Fibroblast of skin of scalp (primary cell): ENCODE measurements at regions not wholly inside any gene's neighbourhood (a gene's known extent, or its start where the extent isn't known, plus 50 kb on each side); places are given as distances from the start of the nearest gene placed in this dataset.

Source experiments
- DNase-seq: peaks from one replicate; pipeline ENCODE4 v3.0.0-alpha.2; 2013

- no peak for DNase-seq
Measured at GRCh38 chr2:106981491-106981890, 95.5 kb upstream of the ST6GAL2 start.

- DNase-seq = peak; percentile 92
Measured at GRCh38 chr2:106982350-106982749, 96.4 kb upstream of the ST6GAL2 start.

- DNase-seq = peak; percentile 74
Measured at GRCh38 chr2:106983305-106983704, 97.3 kb upstream of the ST6GAL2 start.

DNA sequence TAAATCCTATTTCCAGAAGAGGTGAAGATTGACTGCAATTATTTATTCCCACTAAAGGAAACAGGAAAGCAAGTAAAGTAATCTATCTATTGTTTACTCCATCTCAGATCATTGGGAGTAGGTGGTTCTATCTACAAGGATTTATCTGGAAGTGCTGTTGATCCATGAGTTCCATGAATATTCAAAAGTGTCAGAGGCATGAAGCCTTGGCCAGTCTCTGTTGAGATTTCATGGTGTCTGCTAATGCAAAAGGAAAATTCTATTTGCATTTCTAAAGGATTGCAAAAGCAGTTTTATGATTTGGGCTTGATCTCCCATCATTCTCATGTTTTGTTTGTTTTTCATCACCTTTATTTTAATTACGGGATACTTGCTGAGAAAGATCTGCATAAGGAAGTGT lies 102.4 kb upstream of the ST6GAL2 start:
- DNase-seq = no peak

DNA sequence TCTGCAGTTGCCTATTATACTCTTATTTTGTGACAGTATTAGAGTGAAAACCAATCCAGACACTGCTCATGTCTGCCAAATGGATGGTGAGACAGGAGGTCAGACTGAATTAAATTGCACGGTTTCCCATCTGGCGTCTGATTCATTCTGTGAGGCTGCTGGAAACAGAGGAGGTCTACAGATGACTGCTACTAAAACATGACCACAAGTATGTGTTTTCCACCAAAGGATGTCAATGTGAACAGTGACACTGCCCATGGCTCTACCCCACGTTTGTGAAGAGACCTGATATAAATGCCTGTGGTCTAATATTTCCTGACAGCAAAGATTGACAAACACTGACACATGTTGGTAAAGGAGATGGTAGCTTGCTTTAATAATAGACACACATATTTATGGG lies 104.3 kb upstream of the ST6GAL2 start:
- peak; percentile 97 for DNase-seq

DNA sequence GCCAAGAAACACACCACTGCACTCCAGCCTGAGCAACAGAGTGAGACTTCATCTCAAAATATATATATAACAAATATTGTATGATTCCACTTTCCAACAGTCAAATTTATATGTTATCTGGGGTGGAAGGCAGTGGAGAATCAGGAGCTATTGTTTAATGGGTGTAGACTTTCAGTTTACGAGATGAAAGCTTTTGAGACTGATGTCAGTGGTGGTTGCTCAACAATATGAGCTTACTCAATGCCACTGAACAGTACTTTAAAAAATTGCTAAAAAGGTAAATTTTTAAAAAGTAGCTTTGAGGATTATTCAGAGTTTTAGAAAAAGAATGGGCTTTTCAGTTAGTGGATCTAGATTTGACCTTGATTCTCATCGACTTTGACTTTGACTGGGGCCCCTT lies 105.9 kb upstream of the ST6GAL2 start:
- no peak for DNase-seq

DNA sequence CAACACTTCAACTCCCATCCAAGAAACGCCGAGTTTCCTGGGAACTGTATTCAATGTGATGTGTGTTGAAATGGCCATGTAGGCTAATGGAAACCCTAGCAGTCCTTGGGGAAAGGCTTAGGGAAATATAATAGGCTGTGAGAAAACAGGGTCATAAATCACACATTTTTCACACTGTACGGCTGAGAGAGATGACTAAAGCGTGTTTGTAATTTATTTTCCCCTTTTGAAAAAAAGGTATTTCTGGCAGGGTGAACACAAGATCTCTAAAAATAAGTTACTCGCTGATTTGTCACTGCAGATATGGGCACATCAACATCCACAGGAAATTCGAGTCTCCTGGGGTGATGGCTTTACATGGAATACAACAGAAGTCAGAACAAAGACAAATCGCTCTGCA lies 109.6 kb upstream of the ST6GAL2 start:
- peak; percentile 88 for DNase-seq

GRCh38 chr2:106996171-106996769 lies 110.3 kb upstream of the ST6GAL2 start:
- DNase-seq = no peak

DNA sequence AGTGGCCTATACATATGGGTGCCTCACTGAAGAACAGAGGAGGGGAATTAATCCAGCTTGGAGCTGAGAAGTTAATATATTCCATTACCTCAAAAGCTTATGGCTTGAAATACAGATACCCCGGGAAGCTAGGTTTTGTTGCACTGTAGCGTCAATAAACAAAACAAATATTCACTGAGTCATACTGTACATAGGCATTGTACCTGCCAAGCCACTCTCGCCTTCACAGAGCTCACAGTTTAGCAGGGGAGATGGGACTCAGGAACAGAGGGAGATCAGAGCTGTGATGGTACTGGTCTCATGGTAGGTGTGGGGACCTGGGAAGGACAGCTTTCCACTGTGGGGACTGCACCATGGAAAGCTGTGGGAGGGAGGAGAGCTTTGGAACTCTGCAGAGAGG lies 111.2 kb upstream of the ST6GAL2 start:
- no peak for DNase-seq

DNA sequence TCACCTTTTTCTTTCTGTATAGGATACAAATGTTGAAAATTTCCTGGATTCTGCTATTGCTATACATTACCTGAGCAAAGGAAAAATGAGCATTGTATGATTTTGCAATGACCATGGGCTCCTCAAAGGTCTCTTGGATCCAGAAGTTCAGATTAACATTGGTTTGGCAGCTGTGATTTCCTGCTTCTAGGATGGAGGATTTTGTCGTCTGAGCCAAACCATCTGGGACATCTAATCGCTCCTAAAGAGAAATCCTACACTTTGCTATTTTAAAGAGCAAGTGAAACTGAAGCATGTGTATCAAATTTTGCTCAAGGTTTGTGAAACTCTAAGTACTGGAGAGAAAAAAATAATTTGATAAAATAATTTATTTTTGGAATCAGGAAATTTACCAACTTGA lies 115.1 kb upstream of the ST6GAL2 start:
- DNase-seq = peak; percentile 25

GRCh38 chr2:107001551-107001950 lies 115.6 kb upstream of the ST6GAL2 start:
- DNase-seq = no peak

GRCh38 chr2:107001964-107002696 lies 116.2 kb upstream of the ST6GAL2 start:
- DNase-seq = peak; percentile 89

DNA sequence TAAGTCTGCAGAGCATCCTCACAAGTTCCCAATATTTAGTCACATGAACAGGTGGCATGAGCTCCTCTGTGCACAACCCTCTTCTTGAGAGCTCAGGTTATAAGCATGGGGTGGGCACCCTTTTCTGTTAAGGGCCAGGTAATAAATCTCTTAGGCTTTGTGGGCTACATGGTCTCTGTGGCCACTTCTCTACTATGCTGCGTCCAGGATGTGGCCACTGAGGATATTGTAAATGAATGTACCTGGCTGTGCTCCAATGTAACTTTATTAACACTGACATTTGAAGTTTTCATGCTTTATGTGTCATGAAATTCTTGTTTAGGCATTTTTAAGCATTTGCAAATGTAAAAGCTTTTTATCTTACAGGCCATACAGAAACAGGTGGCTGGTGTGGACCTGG lies 116.8 kb upstream of the ST6GAL2 start:
- peak; percentile 41 for DNase-seq

- DNase-seq = no peak
Measured at GRCh38 chr2:107005853-107006252, 119.9 kb upstream of the ST6GAL2 start.

DNA sequence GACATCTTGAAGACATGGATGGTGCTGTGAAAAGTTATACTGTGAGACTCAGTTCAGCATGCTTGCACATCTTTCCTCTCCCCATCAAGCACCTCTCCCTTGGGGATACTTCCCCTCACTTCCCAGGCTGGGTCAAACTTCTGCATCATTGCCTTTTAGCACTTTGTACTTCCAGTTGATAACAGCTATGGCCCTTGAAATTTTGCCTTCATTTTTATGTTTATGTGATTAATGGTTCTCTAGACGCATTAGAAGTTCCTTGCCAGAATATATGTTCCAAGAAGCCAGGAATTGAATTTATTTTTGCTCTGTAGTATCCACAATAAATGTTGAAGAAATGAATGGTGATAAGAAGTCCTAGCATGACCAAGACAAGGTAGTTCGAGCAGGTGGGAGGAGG lies 120.9 kb upstream of the ST6GAL2 start:
- DNase-seq = no peak

DNA sequence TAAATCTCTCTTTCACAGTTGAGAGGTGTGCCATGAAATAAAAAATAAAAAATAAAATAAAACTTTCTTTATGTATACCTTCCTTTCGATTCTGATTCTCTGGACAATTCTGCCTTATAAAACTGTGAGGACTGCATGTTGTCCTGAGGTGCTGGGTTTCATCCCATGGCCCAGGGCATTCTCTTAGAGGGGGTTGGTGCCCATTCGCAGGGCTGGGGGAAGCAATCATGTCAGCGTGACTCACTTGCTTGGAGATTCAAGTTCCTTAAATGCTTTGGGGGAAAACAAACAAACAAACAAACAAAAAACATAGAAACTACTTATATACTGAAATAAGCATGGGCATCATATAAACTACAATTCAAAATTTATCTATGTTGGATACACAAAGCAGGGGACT lies 122.0 kb upstream of the ST6GAL2 start:
- no peak for DNase-seq

DNA sequence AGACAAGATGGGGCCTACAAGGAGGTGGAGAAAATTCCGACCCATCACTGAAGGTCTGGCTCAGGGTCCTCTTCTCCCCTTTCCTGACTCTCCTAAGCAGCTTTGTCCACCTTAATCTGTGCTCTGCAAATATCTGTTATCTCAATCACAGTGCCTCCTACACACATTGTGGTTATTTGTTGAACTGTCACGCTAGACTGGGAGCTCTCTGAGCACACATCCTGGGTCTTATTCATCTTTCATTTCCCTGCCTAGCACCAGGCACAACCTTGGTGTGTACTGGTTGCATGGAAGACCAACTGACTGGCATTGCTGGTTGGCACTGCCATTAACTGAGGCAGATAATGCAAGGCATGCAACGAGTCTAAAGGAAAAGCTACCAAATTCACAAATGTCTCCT lies 122.9 kb upstream of the ST6GAL2 start:
- no peak for DNase-seq

DNA sequence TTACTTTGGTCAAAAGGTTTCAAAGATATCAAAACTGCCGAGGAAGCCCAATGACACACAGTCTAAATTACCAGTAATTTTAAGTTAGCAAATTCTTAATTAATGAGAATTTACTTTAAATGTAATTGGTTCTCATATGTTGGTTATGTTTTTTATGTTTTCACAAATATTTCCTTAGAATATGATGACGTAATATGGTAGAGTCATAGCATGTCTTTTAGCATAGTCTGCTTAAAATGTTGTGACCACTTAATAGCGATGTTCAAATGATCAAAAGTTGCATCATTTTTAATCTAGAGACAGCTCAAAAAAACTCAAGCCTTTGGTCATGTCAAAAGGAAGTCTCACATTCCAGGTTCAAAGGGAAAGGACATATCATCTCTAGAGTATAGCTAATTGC lies 123.3 kb upstream of the ST6GAL2 start:
- no peak for DNase-seq

GRCh38 chr2:107012714-107013306 lies 126.8 kb upstream of the ST6GAL2 start:
- DNase-seq = no peak

DNA sequence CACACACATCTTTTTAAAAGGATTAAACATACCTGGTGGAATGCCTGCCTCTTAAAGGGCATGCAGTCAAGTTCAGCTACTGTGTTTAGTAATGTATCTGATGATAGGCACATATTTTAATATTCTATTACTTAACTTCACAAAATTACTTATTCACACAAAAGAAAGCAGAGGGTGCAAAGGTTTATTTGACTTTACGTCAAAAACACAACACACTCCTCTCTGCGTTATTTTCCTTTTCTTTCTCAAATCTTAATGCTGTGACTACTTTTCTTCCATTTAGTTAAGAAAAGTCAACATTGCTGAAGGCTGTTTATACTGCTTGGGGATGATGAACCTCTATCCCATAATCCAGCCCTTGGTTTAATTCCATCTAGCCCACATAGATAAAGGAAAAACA lies 127.9 kb upstream of the ST6GAL2 start:
- no peak for DNase-seq

- no peak for DNase-seq
Measured at GRCh38 chr2:107018366-107018765, 132.4 kb upstream of the ST6GAL2 start.

- DNase-seq = no peak
Measured at GRCh38 chr2:107020392-107020791, 134.4 kb upstream of the ST6GAL2 start.

DNA sequence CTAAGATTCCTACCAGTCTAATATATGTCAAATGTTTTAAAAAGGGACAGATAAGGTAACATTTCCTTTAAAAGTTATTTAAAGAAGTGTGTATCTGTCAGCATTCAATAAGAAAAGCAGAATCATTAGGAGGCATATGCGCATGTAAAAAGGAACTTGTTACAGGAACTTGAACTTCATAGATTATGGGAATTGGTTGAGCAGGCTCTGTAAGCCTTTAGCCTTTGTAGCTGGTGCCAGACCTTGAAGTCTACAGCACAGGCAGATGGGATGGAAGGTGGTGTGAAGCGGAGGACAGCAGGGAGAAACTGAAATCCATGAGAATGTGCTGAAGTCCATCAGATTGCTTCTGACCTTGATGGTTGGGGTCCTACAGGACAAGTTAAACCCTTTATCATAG lies 138.3 kb upstream of the ST6GAL2 start:
- DNase-seq = no peak

GRCh38 chr2:107025291-107025857 lies 139.4 kb upstream of the ST6GAL2 start:
- no peak for DNase-seq
